DND-41 (cell line): ENCODE measurements at regions not wholly inside any gene's neighbourhood (a gene's known extent, or its start where the extent isn't known, plus 50 kb on each side); places are given as distances from the start of the nearest gene placed in this dataset.

Experiments
- ATAC-seq: fragments of 200-7000 bp; cut with Tn5 transposase; 3 replicates; pipeline ENCODE4 v1.9.1; 2021; ENCODE audit warnings: low read depth; ENCODE audit not compliant: insufficient read depth
- DNase-seq: peaks from one replicate; pipeline ENCODE4 v3.0.0-alpha.2; 2020
- H2AFZ ChIP-seq: 2 replicates; pipeline ENCODE4 v1.6.0; 2012; ENCODE audit warnings: low read depth, low read length
- H3K27ac ChIP-seq: 2 replicates; pipeline ENCODE4 v1.5.1; 2012; ENCODE audit warnings: low read length, inconsistent platforms
- H3K27me3 ChIP-seq: fragments of 200-600 bp; sonication (generic); 2 replicates; pipeline ENCODE4 v1.6.0; 2012; ENCODE audit warnings: low read length, mild to moderate bottlenecking, inconsistent platforms; ENCODE audit not compliant: insufficient read depth, poor library complexity
- H3K36me3 ChIP-seq: 2 replicates; pipeline ENCODE4 v1.5.1; 2012; ENCODE audit warnings: low read length, inconsistent platforms; ENCODE audit not compliant: insufficient read depth
- H3K4me1 ChIP-seq: 2 replicates; pipeline ENCODE4 v1.5.1; 2012; ENCODE audit warnings: mild to moderate bottlenecking, low read length; ENCODE audit not compliant: insufficient read depth
- H3K4me2 ChIP-seq: 2 replicates; pipeline ENCODE4 v1.6.0; 2012; ENCODE audit warnings: mild to moderate bottlenecking, moderate library complexity, low read length, inconsistent platforms; ENCODE audit not compliant: insufficient read depth
- H3K4me3 ChIP-seq, 2 experiments: fragments of 200-600 bp in 1 of 2; shearing (Covaris generic) in 1 of 2; 2 replicates each; pipeline ENCODE4 v1.5.1; 2012 to 2016; ENCODE audit warnings: inconsistent platforms in 2 of 2, low read length in 2 of 2, mild to moderate bottlenecking in 2 of 2, low read depth in 1 of 2, moderate library complexity in 1 of 2
- H3K79me2 ChIP-seq: 2 replicates; pipeline ENCODE4 v1.6.0; 2012; ENCODE audit warnings: low read length, inconsistent platforms; ENCODE audit not compliant: insufficient read depth
- H3K9ac ChIP-seq: 2 replicates; pipeline ENCODE4 v1.6.0; 2012; ENCODE audit warnings: low read depth, mild to moderate bottlenecking, inconsistent platforms, low read length, moderate library complexity
- H3K9me3 ChIP-seq: 2 replicates; pipeline ENCODE4 v1.5.1; 2012; ENCODE audit warnings: low read length, moderate library complexity, mild to moderate bottlenecking, inconsistent platforms; ENCODE audit not compliant: insufficient read depth, severe bottlenecking
- H4K20me1 ChIP-seq: 2 replicates; pipeline ENCODE4 v1.6.0; 2012; ENCODE audit warnings: low read length; ENCODE audit not compliant: insufficient read depth
- CTCF ChIP-seq: IDR thresholded peaks from 2 replicates; pipeline ENCODE4 v1.5.1; 2012; ENCODE audit warnings: borderline replicate concordance, low read length, moderate library complexity, mild to moderate bottlenecking; ENCODE audit not compliant: poor library complexity, severe bottlenecking; ENCODE audit errors: extremely low read depth
- EZH2 ChIP-seq: IDR thresholded peaks from 3 replicates; pipeline ENCODE4 v1.6.1; 2012; ENCODE audit warnings: borderline replicate concordance, low read depth, mild to moderate bottlenecking, moderate library complexity, low read length, inconsistent platforms; ENCODE audit not compliant: severe bottlenecking

GRCh38 chr2:42908518-42909200 is 116.3 kb upstream of the HAAO start:
- H3K27ac ChIP-seq = no peak overlapping the region

GRCh38 chr2:42907835-42908234 is 115.5 kb upstream of the HAAO start:
- Histone ChIP-seq H3K4me2 (no peak overlapping the region), H2AFZ (no peak overlapping the region), H3K4me1 (no peaks in the 10 kb centered on the region), H3K36me3 (no peaks in the 10 kb centered on the region), H3K27me3 (no peaks in the 10 kb centered on the region), H3K9ac (no peak overlapping the region), H3K9me3 (no peaks in the 10 kb centered on the region), H3K4me3 (no peak overlapping the region), H4K20me1 (no peaks in the 10 kb centered on the region), H3K79me2 (no peaks in the 10 kb centered on the region), H3K27ac (no peak overlapping the region)
- DNase-seq (no peak), ATAC-seq (no peak)
- TF ChIP-seq CTCF (no peak), EZH2 (no peak)

More at GRCh38 chr2:42908518-42909200, 116.3 kb upstream of the HAAO start:
- no peak for ATAC-seq
- H3K9ac ChIP-seq = no peak overlapping the region
- H4K20me1 ChIP-seq = no peaks in the 10 kb centered on the region
- no peaks in the 10 kb centered on the region for H3K27me3 ChIP-seq
- H3K36me3 ChIP-seq = no peaks in the 10 kb centered on the region
- no peak overlapping the region for H3K4me3 ChIP-seq
- no peak overlapping the region for H3K4me2 ChIP-seq
- H3K9me3 ChIP-seq = no peaks in the 10 kb centered on the region
- TF ChIP-seq CTCF (no peak), EZH2 (no peak)
- no peaks in the 10 kb centered on the region for H3K79me2 ChIP-seq
- H3K4me1 ChIP-seq = no peaks in the 10 kb centered on the region
- DNase-seq = no peak
- H2AFZ ChIP-seq = no peak overlapping the region

- DNase-seq (no peak), ATAC-seq (no peak)
- Histone ChIP-seq H3K9ac (no peak overlapping the region), H3K9me3 (no peaks in the 10 kb centered on the region), H3K4me1 (no peaks in the 10 kb centered on the region), H3K36me3 (no peaks in the 10 kb centered on the region), H4K20me1 (no peaks in the 10 kb centered on the region), H3K79me2 (no peaks in the 10 kb centered on the region), H3K4me3 (no peak overlapping the region), H3K27ac (no peak overlapping the region), H3K4me2 (no peak overlapping the region), H3K27me3 (no peaks in the 10 kb centered on the region), H2AFZ (no peak overlapping the region)
- TF ChIP-seq EZH2 (no peak), CTCF (no peak)
Measured at GRCh38 chr2:42906557-42907411, 114.4 kb upstream of the HAAO start.
